ENCODE measurements at regions not wholly inside any gene's neighbourhood (a gene's known extent, or its start where the extent isn't known, plus 50 kb on each side); places are given as distances from the start of the nearest gene placed in this dataset.

GRCh38 chr1:147472489-147472888, 68.8 kb upstream of the BCL9 start:
- no peaks in the 10 kb centered on the region for H3K4me1 ChIP-seq (ENCODE audit: low read depth)
- H3K36me3 ChIP-seq, result no peaks in the 10 kb centered on the region
- H3K27me3 ChIP-seq, result no peaks in the 10 kb centered on the region
- H3K9me3 ChIP-seq (ENCODE audit: low read depth), result no peaks in the 10 kb centered on the region
- TF ChIP-seq CTCF (IDR thresholded peaks at IDR 0.05; ENCODE audit: low read depth, low read length), result no peak
- DNase-seq (ENCODE audit: low read depth in 1 of 2, low spot score in 1 of 2), result no peak
- no peak overlapping the region for H3K27ac ChIP-seq
- no peak overlapping the region for H3K4me3 ChIP-seq

GRCh38 chr1:147472966-147473732, 68.2 kb upstream of the BCL9 start:
- Histone ChIP-seq H3K27ac (no peak overlapping the region), H3K4me1 (ENCODE audit: low read depth) (no peaks in the 10 kb centered on the region), H3K36me3 (no peaks in the 10 kb centered on the region), H3K27me3 (no peaks in the 10 kb centered on the region), H3K9me3 (ENCODE audit: low read depth) (no peaks in the 10 kb centered on the region), H3K4me3 (no peak overlapping the region)
- TF ChIP-seq CTCF (IDR thresholded peaks at IDR 0.05; ENCODE audit: low read depth, low read length), result no peak
- DNase-seq (ENCODE audit: low read depth in 1 of 2, low spot score in 1 of 2), result peak in 1 of 2 donors; percentile 25

- Histone ChIP-seq H3K4me3 (no peak overlapping the region), H3K36me3 (no peaks in the 10 kb centered on the region), H3K27me3 (no peaks in the 10 kb centered on the region), H3K9me3 (ENCODE audit: low read depth) (no peaks in the 10 kb centered on the region), H3K4me1 (ENCODE audit: low read depth) (no peaks in the 10 kb centered on the region), H3K27ac (no peak overlapping the region)
- no peak for TF ChIP-seq CTCF (IDR thresholded peaks at IDR 0.05; ENCODE audit: low read depth, low read length)
- no peak for DNase-seq (ENCODE audit: low read depth in 1 of 2, low spot score in 1 of 2)
Measured at GRCh38 chr1:147473733-147474049, 67.6 kb upstream of the BCL9 start.

GRCh38 chr1:147475488-147475887, 65.8 kb upstream of the BCL9 start:
- Histone ChIP-seq H3K36me3 (no peaks in the 10 kb centered on the region), H3K4me3 (no peak overlapping the region), H3K27ac (no peak overlapping the region), H3K4me1 (ENCODE audit: low read depth) (no peaks in the 10 kb centered on the region), H3K27me3 (no peaks in the 10 kb centered on the region), H3K9me3 (ENCODE audit: low read depth) (no peaks in the 10 kb centered on the region)
- no peak for DNase-seq (ENCODE audit: low read depth in 1 of 2, low spot score in 1 of 2)
- no peak for TF ChIP-seq CTCF (IDR thresholded peaks at IDR 0.05; ENCODE audit: low read depth, low read length)

- Histone ChIP-seq H3K36me3 (no peaks in the 10 kb centered on the region), H3K4me3 (no peak overlapping the region), H3K27me3 (no peaks in the 10 kb centered on the region), H3K4me1 (ENCODE audit: low read depth) (no peaks in the 10 kb centered on the region), H3K9me3 (ENCODE audit: low read depth) (no peaks in the 10 kb centered on the region), H3K27ac (no peak overlapping the region)
- no peak for DNase-seq (ENCODE audit: low read depth in 1 of 2, low spot score in 1 of 2)
- TF ChIP-seq CTCF (IDR thresholded peaks at IDR 0.05; ENCODE audit: low read depth, low read length), result no peak
Measured at GRCh38 chr1:147478521-147478920, 62.8 kb upstream of the BCL9 start.

Data from cardiac muscle cell (in vitro differentiated cells and primary cell).